SK-MEL-5 (cell line): ENCODE measurements at regions not wholly inside any gene's neighbourhood (a gene's known extent, or its start where the extent isn't known, plus 50 kb on each side); places are given as distances from the start of the nearest gene placed in this dataset.

Source experiments
- DNase-seq: peaks from one replicate; pipeline ENCODE4 v3.0.0-alpha.2; 2016; ENCODE audit warnings: low read depth, low spot score
- in situ Hi-C: cut with HindIII; loops from 2 replicates; pipeline ENCODE4 v1.10.0; 2016; ENCODE audit warnings: low sequenced_read_pairs, high pct_unique_total_duplicates, low pct_unique_long_range_greater_than_20kb

- in situ Hi-C loops: no loop called here
- no peak for DNase-seq
Observed at GRCh38 chr5:110082194-110082593, 392.5 kb downstream of the MAN2A1 start.

- in situ Hi-C loops: no loop called here
- no peak for DNase-seq
Observed at GRCh38 chr5:110082863-110083262, 393.1 kb downstream of the MAN2A1 start.

- in situ Hi-C loops: no loop called here
- no peak for DNase-seq
Observed at GRCh38 chr5:110085826-110086225, 396.1 kb downstream of the MAN2A1 start.

GRCh38 chr5:110086658-110087388, 397.1 kb downstream of the MAN2A1 start:
- peak; percentile 9 for DNase-seq
- in situ Hi-C loops: no loop called here

GRCh38 chr5:110087829-110088228, 398.1 kb downstream of the MAN2A1 start:
- in situ Hi-C loops: no loop called here
- no peak for DNase-seq

- DNase-seq: no peak
- in situ Hi-C loops: no loop called here
Observed at GRCh38 chr5:110088676-110089436, 399.1 kb downstream of the MAN2A1 start.

GRCh38 chr5:110092955-110093785, 403.4 kb downstream of the MAN2A1 start:
- in situ Hi-C loops: no loop called here
- DNase-seq: no peak

GRCh38 chr5:110094109-110094508, 404.4 kb downstream of the MAN2A1 start:
- no peak for DNase-seq
- in situ Hi-C loops: no loop called here

- DNase-seq: no peak
- in situ Hi-C loops: no loop called here
Observed at GRCh38 chr5:110094548-110094947, 404.8 kb downstream of the MAN2A1 start.

GRCh38 chr5:110096419-110096818, 406.7 kb downstream of the MAN2A1 start:
- DNase-seq: no peak
- in situ Hi-C loops: no loop called here

- DNase-seq: no peak
- in situ Hi-C loops: no loop called here
Observed at GRCh38 chr5:110099572-110099971, 409.8 kb downstream of the MAN2A1 start.

- in situ Hi-C loops: no loop called here
- no peak for DNase-seq
Observed at GRCh38 chr5:110103081-110103480, 413.4 kb downstream of the MAN2A1 start.

GRCh38 chr5:110104060-110104725, 414.5 kb downstream of the MAN2A1 start:
- DNase-seq: no peak
- in situ Hi-C loops: no loop called here

- DNase-seq: no peak
- in situ Hi-C loops: no loop called here
Observed at GRCh38 chr5:110104726-110105669, 415.3 kb downstream of the MAN2A1 start.

- no peak for DNase-seq
Observed at GRCh38 chr5:110105692-110106091, 416.0 kb downstream of the MAN2A1 start.

GRCh38 chr5:110106750-110107149, 417.0 kb downstream of the MAN2A1 start:
- in situ Hi-C loops: no loop called here
- no peak for DNase-seq

More at GRCh38 chr5:110105692-110106091, 416.0 kb downstream of the MAN2A1 start:
- in situ Hi-C loops: no loop called here

- in situ Hi-C loops: no loop called here
- DNase-seq: no peak
Observed at GRCh38 chr5:110108520-110108919, 418.8 kb downstream of the MAN2A1 start.
